Adrenal gland (tissue), 9 donors: ENCODE measurements at regions not wholly inside any gene's neighbourhood (a gene's known extent, or its start where the extent isn't known, plus 50 kb on each side); places are given as distances from the start of the nearest gene placed in this dataset.

Experiments used
- DNase-seq, 7 donors: peaks; one replicate each; pipeline ENCODE4 v3.0.0-alpha.2; 2019 to 2020
- H3K27ac ChIP-seq, 5 donors: fragments of 200-600 bp; sonication (generic) in 4 of 5; 1 replicate in 3 of 5; 2 replicates in 2 of 5; pipeline versions ENCODE4 v1.5.1 to v1.8.0; 2016 to 2020; ENCODE audit warnings: mild to moderate bottlenecking in 1 of 5
- H3K27me3 ChIP-seq: fragments of 200-600 bp; 2 replicates; pipeline ENCODE4 v1.8.0; 2021
- H3K36me3 ChIP-seq, 2 donors: fragments of 200-600 bp; replicated peaks in 1 of 2; 1 replicate in 1 of 2; 2 replicates in 1 of 2; pipeline versions ENCODE4 v1.5.1 to v1.8.0; 2018 to 2022
- H3K4me1 ChIP-seq, 2 donors: fragments of 200-600 bp; replicated peaks in 1 of 2; 1 replicate in 1 of 2; 2 replicates in 1 of 2; pipeline versions ENCODE4 v1.5.1 to v1.8.0; 2018 to 2021
- H3K4me3 ChIP-seq, 4 donors: fragments of 200-600 bp; sonication (generic) in 3 of 4; one replicate each; pipeline ENCODE4 v1.5.1; 2016 to 2018
- H3K9me3 ChIP-seq, 3 donors: fragments of 200-600 bp; sonication (generic) in 1 of 3; replicated peaks in 1 of 3; 1 replicate in 2 of 3; 2 replicates in 1 of 3; pipeline versions ENCODE4 v1.5.1 to v1.8.0; 2016 to 2021
- CTCF ChIP-seq, 6 experiments: fragments of 450-650 bp in 4 of 6; fragments of 200-600 bp in 2 of 6; sonication (generic) in 1 of 6; IDR thresholded peaks; 1 replicate in 5 of 6; 2 replicates in 1 of 6; pipeline versions ENCODE4 v1.5.1 to v1.8.0; 2016 to 2021; ENCODE audit warnings: antibody characterized with exemption in 6 of 6, mild to moderate bottlenecking in 2 of 6, moderate library complexity in 1 of 6
- POLR2A ChIP-seq, 2 donors: fragments of 450-650 bp; IDR thresholded peaks; one replicate each; pipeline ENCODE4 v1.6.1; 2017; ENCODE audit warnings: antibody characterized with exemption in 2 of 2, mild to moderate bottlenecking in 2 of 2, moderate library complexity in 1 of 2
- WGBS, 4 donors: extraction: QIAGEN DNeasy Blood & Tissue Kit in 2 of 4; methylation state at CpG; one replicate each; pipeline versions ENCODE4 v1.1.5 to v1.1.7; 2013 to 2017; 5-methylcytosine and 5-hydroxymethylcytosine counted together
- intact Hi-C, 2 donors: fragments of 100-400 bp; cut with DNase I; formaldehyde crosslinking; loops; one replicate each; pipeline versions ENCODE4 v1.14.1 to v1.15.0; 2022 to 2023
- donor health status: healthy with polysubstance abuse.
- donor health status: Bipolar disorder and iron deficiency.
- donor health status: DM: yes; HTN: yes; CAD: no.
- donor health status: DM: no; HTN: no; CAD: no.
- donor health status: DM: no; HTN: no; CAD: no.

GRCh38 chr5:142378737-142379634 is 54.2 kb upstream of the SPRY4 start:
- no peaks in the 10 kb centered on the region for H3K4me1 ChIP-seq
- DNase-seq: no peak
- WGBS, 4 donors: 63 to 79% (median 70%) methylated on average over 5 of the region's 5 CpGs

GRCh38 chr5:142375944-142376411 is 51.2 kb upstream of the SPRY4 start:
- no peaks in the 10 kb centered on the region for H3K27me3 ChIP-seq
- 84 to 89% (median 85%) methylated on average over 8 of the region's 8 CpGs for WGBS, 4 donors
- H3K4me3 ChIP-seq: no peak overlapping the region
- H3K4me1 ChIP-seq: no peaks in the 10 kb centered on the region
- H3K36me3 ChIP-seq: no peaks in the 10 kb centered on the region
- DNase-seq: no peak
- no peak for TF ChIP-seq POLR2A (IDR thresholded peaks at IDR 0.05)
- TF ChIP-seq CTCF (IDR thresholded peaks at IDR 0.05): no peak
- H3K27ac ChIP-seq: no peak overlapping the region
- H3K9me3 ChIP-seq: no peaks in the 10 kb centered on the region
- intact Hi-C loops: no loop called here

More at GRCh38 chr5:142378737-142379634, 54.2 kb upstream of the SPRY4 start:
- Histone ChIP-seq H3K27ac (no peak overlapping the region), H3K4me3 (no peak overlapping the region), H3K36me3 (no peaks in the 10 kb centered on the region), H3K9me3 (no peaks in the 10 kb centered on the region), H3K27me3 (no peaks in the 10 kb centered on the region)
- TF ChIP-seq POLR2A (IDR thresholded peaks at IDR 0.05) (no peak), CTCF (IDR thresholded peaks at IDR 0.05) (no peak)
- intact Hi-C loops: no loop called here
